COR-L47 (cell line): ENCODE measurements at regions not wholly inside any gene's neighbourhood (a gene's known extent, or its start where the extent isn't known, plus 50 kb on each side); places are given as distances from the start of the nearest gene placed in this dataset.
"Not testable (repeated sequence)": the region's sequence is repeated elsewhere in the genome, so short reads cannot be mapped to it uniquely, and the experiment has no call there.

Experiments
- DNase-seq: peaks from one replicate; lab custom pipeline; 2025; lab: John Stamatoyannopoulos, UW

GRCh38 chr3:34876997-34877396, 762.3 kb upstream of the ARPP21 start:
- DNase-seq, result no peak

- DNase-seq, result no peak
Measured at GRCh38 chr3:34878488-34878887, 760.8 kb upstream of the ARPP21 start.

- DNase-seq, result no peak
Measured at GRCh38 chr3:34881026-34881425, 758.3 kb upstream of the ARPP21 start.

GRCh38 chr3:34882764-34883163, 756.6 kb upstream of the ARPP21 start:
- peak; percentile 8 for DNase-seq

- DNase-seq, result no peak
Measured at GRCh38 chr3:34884007-34884406, 755.3 kb upstream of the ARPP21 start.

- DNase-seq, result no peak
Measured at GRCh38 chr3:34886443-34886842, 752.9 kb upstream of the ARPP21 start.

- no peak for DNase-seq
Measured at GRCh38 chr3:34889641-34890040, 749.7 kb upstream of the ARPP21 start.

- DNase-seq, result no peak
Measured at GRCh38 chr3:34890247-34890646, 749.1 kb upstream of the ARPP21 start.

- no peak for DNase-seq
Measured at GRCh38 chr3:34891941-34892340, 747.4 kb upstream of the ARPP21 start.

- no peak for DNase-seq
Measured at GRCh38 chr3:34895841-34896240, 743.5 kb upstream of the ARPP21 start.

GRCh38 chr3:34909679-34910078, 729.6 kb upstream of the ARPP21 start:
- DNase-seq, result not testable (repeated sequence)

- no peak for DNase-seq
Measured at GRCh38 chr3:34919025-34919424, 720.3 kb upstream of the ARPP21 start.

GRCh38 chr3:34920806-34921205, 718.5 kb upstream of the ARPP21 start:
- DNase-seq, result no peak

- no peak for DNase-seq
Measured at GRCh38 chr3:34924961-34925360, 714.4 kb upstream of the ARPP21 start.

- no peak for DNase-seq
Measured at GRCh38 chr3:34925851-34926250, 713.5 kb upstream of the ARPP21 start.

GRCh38 chr3:34929036-34929435, 710.3 kb upstream of the ARPP21 start:
- no peak for DNase-seq

GRCh38 chr3:34934660-34935059, 704.7 kb upstream of the ARPP21 start:
- no peak for DNase-seq

GRCh38 chr3:34938784-34939183, 700.5 kb upstream of the ARPP21 start:
- DNase-seq, result no peak

GRCh38 chr3:34942256-34942655, 697.1 kb upstream of the ARPP21 start:
- DNase-seq, result no peak

GRCh38 chr3:34947834-34948233, 691.5 kb upstream of the ARPP21 start:
- no peak for DNase-seq

GRCh38 chr3:34948517-34948916, 690.8 kb upstream of the ARPP21 start:
- no peak for DNase-seq

- DNase-seq, result no peak
Measured at GRCh38 chr3:34955680-34956079, 683.6 kb upstream of the ARPP21 start.

GRCh38 chr3:34956511-34956910, 682.8 kb upstream of the ARPP21 start:
- DNase-seq, result no peak

GRCh38 chr3:34957677-34958076, 681.6 kb upstream of the ARPP21 start:
- DNase-seq, result no peak

- no peak for DNase-seq
Measured at GRCh38 chr3:34969513-34969912, 669.8 kb upstream of the ARPP21 start.
